Liver (tissue), 7 donors: ENCODE measurements at regions not wholly inside any gene's neighbourhood (a gene's known extent, or its start where the extent isn't known, plus 50 kb on each side); places are given as distances from the start of the nearest gene placed in this dataset.

Experiments used
- DNase-seq: peaks from one replicate; pipeline ENCODE4 v3.0.0-alpha.2; 2017; ENCODE audit warnings: low spot score
- H3K27ac ChIP-seq, 2 donors: one replicate each; pipeline ENCODE4 v1.7.0; 2013; ENCODE audit warnings: inconsistent platforms in 2 of 2, low read length in 2 of 2, control low read depth in 1 of 2, low read depth in 1 of 2, mild to moderate bottlenecking in 1 of 2
- H3K27me3 ChIP-seq, 4 donors: one replicate each; pipeline versions ENCODE4 v1.6.1 to v1.7.0; 2013; ENCODE audit warnings: low read length in 3 of 4, inconsistent platforms in 1 of 4, mild to moderate bottlenecking in 1 of 4, moderate library complexity in 1 of 4; ENCODE audit not compliant: control insufficient read depth in 4 of 4, insufficient read depth in 4 of 4
- H3K36me3 ChIP-seq, 4 donors: one replicate each; pipeline versions ENCODE4 v1.6.1 to v1.7.0; 2013; ENCODE audit warnings: low read length in 3 of 4, mild to moderate bottlenecking in 3 of 4, low read depth in 1 of 4, moderate library complexity in 1 of 4; ENCODE audit not compliant: control insufficient read depth in 4 of 4, insufficient read depth in 3 of 4
- H3K4me1 ChIP-seq, 4 donors: one replicate each; pipeline versions ENCODE4 v1.6.1 to v1.7.0; 2013; ENCODE audit warnings: low read length in 3 of 4, mild to moderate bottlenecking in 3 of 4, moderate library complexity in 1 of 4; ENCODE audit not compliant: control insufficient read depth in 4 of 4, insufficient read depth in 4 of 4
- H3K4me3 ChIP-seq, 3 donors: one replicate each; pipeline versions ENCODE4 v1.6.1 to v1.7.0; 2013; ENCODE audit warnings: low read length in 3 of 3, control low read depth in 1 of 3, low read depth in 1 of 3, mild to moderate bottlenecking in 1 of 3
- H3K9ac ChIP-seq, 2 donors: one replicate each; pipeline ENCODE4 v1.7.0; 2013; ENCODE audit warnings: low read length in 2 of 2, mild to moderate bottlenecking in 2 of 2, moderate library complexity in 2 of 2, control low read depth in 1 of 2, low read depth in 1 of 2
- H3K9me3 ChIP-seq, 4 donors: one replicate each; pipeline versions ENCODE4 v1.6.1 to v1.7.0; 2013; ENCODE audit warnings: low read length in 3 of 4; ENCODE audit not compliant: control insufficient read depth in 4 of 4
- EGR1 ChIP-seq, 2 donors: IDR thresholded peaks; 2 replicates each; pipeline ENCODE4 v1.6.1; 2016 to 2018; ENCODE audit warnings: antibody characterized with exemption in 2 of 2, low read depth in 2 of 2
- FOXA1 ChIP-seq: IDR thresholded peaks from 2 replicates; pipeline ENCODE4 v1.6.1; 2016; ENCODE audit warnings: antibody characterized with exemption
- FOXA2 ChIP-seq: IDR thresholded peaks from 2 replicates; pipeline ENCODE4 v1.6.1; 2016; ENCODE audit warnings: antibody characterized with exemption
- GABPA ChIP-seq, 2 donors: IDR thresholded peaks in 1 of 2; conservative IDR thresholded peaks in 1 of 2; 2 replicates each; pipeline ENCODE4 v1.6.1; 2016; ENCODE audit warnings: antibody characterized with exemption in 2 of 2, mild to moderate bottlenecking in 1 of 2, moderate library complexity in 1 of 2
- HNF4A ChIP-seq, 2 donors: conservative IDR thresholded peaks; 2 replicates each; pipeline ENCODE4 v1.6.1; 2016; ENCODE audit warnings: antibody characterized with exemption in 2 of 2, mild to moderate bottlenecking in 2 of 2
- HNF4G ChIP-seq: IDR thresholded peaks from 2 replicates; pipeline ENCODE4 v1.6.1; 2016; ENCODE audit warnings: antibody characterized with exemption
- JUND ChIP-seq, 2 donors: IDR thresholded peaks; 2 replicates each; pipeline ENCODE4 v1.6.1; 2016; ENCODE audit warnings: antibody characterized with exemption in 2 of 2
- NR2F2 ChIP-seq: IDR thresholded peaks from 2 replicates; pipeline ENCODE4 v1.6.1; 2016; ENCODE audit warnings: antibody characterized with exemption
- RAD21 ChIP-seq, 2 donors: IDR thresholded peaks; 2 replicates each; pipeline ENCODE4 v1.6.1; 2016; ENCODE audit warnings: antibody characterized with exemption in 2 of 2, mild to moderate bottlenecking in 2 of 2
- RXRA ChIP-seq, 2 donors: IDR thresholded peaks; 2 replicates each; pipeline ENCODE4 v1.6.1; 2017 to 2018; ENCODE audit warnings: antibody characterized with exemption in 2 of 2, mild to moderate bottlenecking in 1 of 2
- SP1 ChIP-seq: IDR thresholded peaks from 2 replicates; pipeline ENCODE4 v1.6.1; 2018; ENCODE audit warnings: antibody characterized with exemption, mild to moderate bottlenecking
- TAF1 ChIP-seq: conservative IDR thresholded peaks from 2 replicates; pipeline ENCODE4 v1.6.1; 2016; ENCODE audit warnings: antibody characterized with exemption, mild to moderate bottlenecking
- YY1 ChIP-seq: IDR thresholded peaks from 2 replicates; pipeline ENCODE4 v1.6.1; 2016; ENCODE audit warnings: antibody characterized with exemption, mild to moderate bottlenecking
- WGBS: extraction: QIAGEN DNeasy Blood & Tissue Kit; methylation state at CpG from one replicate; pipeline ENCODE4 v1.1.7; 2013; 5-methylcytosine and 5-hydroxymethylcytosine counted together
- TF ChIP-seq, protein P1 (sequence below): IDR thresholded peaks from 2 replicates; pipeline ENCODE4 v1.6.1; 2016; ENCODE audit warnings: antibody characterized with exemption
- TF ChIP-seq, protein P2 (sequence below): IDR thresholded peaks from 2 replicates; pipeline ENCODE4 v1.6.1; 2016; ENCODE audit warnings: antibody characterized with exemption
- TF ChIP-seq, protein P3 (sequence below): IDR thresholded peaks from 2 replicates; pipeline ENCODE4 v1.6.1; 2016; ENCODE audit warnings: antibody characterized with exemption
- TF ChIP-seq, protein P4 (sequence below): IDR thresholded peaks from 2 replicates; pipeline ENCODE4 v1.6.1; 2016; ENCODE audit warnings: antibody characterized with exemption, mild to moderate bottlenecking
- donor health status: healthy.
- donor health status: healthy.
- donor health status: healthy.
- donor health status: healthy.

DNA sequence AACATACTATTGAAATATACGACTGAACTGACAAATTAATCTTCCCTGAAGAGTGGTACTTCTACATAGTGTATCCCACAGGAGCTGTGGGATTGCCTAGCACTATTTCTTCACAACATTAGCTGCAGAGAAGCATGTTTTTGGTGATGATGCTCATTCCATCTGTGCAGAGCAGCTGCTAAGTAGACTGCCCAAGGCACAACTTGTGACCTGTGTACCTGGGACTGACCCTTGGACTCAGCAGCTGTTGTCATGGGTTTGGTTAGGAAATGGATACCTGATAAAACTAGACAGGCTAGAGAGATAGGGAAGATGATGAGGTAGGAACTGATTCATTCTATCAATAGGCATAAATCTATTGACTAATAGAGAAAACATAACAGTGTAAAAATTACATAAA, 1204.0 kb downstream of the DSC3 start:
- Histone ChIP-seq H3K9ac (no peak overlapping the region), H3K27ac (no peak overlapping the region), H3K36me3 (no peaks in the 10 kb centered on the region), H3K9me3 (no peaks in the 10 kb centered on the region), H3K4me3 (no peak overlapping the region), H3K4me1 (no peaks in the 10 kb centered on the region), H3K27me3 (no peaks in the 10 kb centered on the region)
- no peak for DNase-seq
- TF ChIP-seq HNF4A (conservative IDR thresholded peaks at IDR 0.05) (peak; percentile 30 to 47), FOXA1 (no peak)
- WGBS: 75% methylated on average over 1 of the region's 1 CpG

DNA sequence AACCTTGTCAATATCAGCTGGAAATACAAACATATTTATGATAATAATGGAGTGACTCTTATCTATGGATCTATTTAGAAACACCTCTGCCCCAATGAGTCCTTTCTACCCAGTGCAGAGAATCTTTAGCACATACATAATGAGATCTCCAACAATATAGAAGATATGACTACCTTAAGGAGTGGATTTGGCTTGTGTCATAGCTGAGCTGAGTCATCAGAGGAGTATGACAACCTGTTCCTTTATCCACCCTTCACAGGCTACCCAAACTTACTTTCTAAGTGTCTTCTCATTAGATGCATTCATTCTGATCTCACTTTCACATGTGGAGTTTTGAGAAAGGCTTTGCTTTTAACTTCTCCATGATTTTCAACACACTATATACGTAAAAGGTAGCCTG, 1218.9 kb downstream of the DSC3 start:
- Histone ChIP-seq H3K9me3 (no peaks in the 10 kb centered on the region), H3K4me3 (no peak overlapping the region), H3K27ac (no peak overlapping the region), H3K9ac (no peak overlapping the region), H3K36me3 (no peaks in the 10 kb centered on the region), H3K4me1 (no peaks in the 10 kb centered on the region), H3K27me3 (no peaks in the 10 kb centered on the region)
- no peak for DNase-seq
- WGBS: 83% methylated on average over 1 of the region's 1 CpG
- TF ChIP-seq RAD21 (IDR thresholded peaks at IDR 0.05): no peak
- no peak for TF ChIP-seq EGR1 (IDR thresholded peaks at IDR 0.05; ENCODE audit: low read depth in 2 of 2)
- TF ChIP-seq FOXA2: no peak
- no peak for TF ChIP-seq YY1
- no peak for TF ChIP-seq NR2F2
- no peak for TF ChIP-seq SP1
- TF ChIP-seq, protein P1, sequence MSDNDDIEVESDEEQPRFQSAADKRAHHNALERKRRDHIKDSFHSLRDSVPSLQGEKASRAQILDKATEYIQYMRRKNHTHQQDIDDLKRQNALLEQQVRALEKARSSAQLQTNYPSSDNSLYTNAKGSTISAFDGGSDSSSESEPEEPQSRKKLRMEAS: no peak
- no peak for TF ChIP-seq GABPA (IDR thresholded peaks at IDR 0.05 in 1 of 2, conservative IDR thresholded peaks at IDR 0.05 in 1 of 2)
- TF ChIP-seq, protein P2, sequence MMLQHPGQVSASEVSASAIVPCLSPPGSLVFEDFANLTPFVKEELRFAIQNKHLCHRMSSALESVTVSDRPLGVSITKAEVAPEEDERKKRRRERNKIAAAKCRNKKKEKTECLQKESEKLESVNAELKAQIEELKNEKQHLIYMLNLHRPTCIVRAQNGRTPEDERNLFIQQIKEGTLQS: no peak
- TF ChIP-seq JUND (IDR thresholded peaks at IDR 0.05): no peak

DNA sequence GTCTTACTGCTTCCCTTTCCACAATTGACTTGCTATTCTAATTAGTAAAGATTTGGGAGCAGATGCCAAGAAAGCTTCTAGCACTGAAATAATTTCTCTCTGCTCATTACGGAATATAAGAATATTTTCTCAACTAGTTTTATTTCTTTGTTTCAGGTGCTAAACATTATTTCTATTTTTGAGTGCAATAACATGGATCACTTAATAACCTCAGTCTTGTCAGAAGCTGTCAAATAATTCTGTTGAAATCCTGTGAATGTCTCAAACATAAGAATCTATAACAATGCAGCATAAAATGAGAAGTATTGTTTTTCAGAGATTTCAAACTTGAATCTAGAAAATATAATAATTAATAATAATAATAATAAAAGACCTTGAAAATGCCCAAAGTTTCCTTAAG, 1221.0 kb downstream of the DSC3 start:
- 80% methylated on average over 1 of the region's 1 CpG for WGBS
- Histone ChIP-seq H3K27me3 (no peaks in the 10 kb centered on the region), H3K9ac (no peak overlapping the region), H3K36me3 (no peaks in the 10 kb centered on the region), H3K4me3 (no peak overlapping the region), H3K4me1 (no peaks in the 10 kb centered on the region), H3K9me3 (no peaks in the 10 kb centered on the region), H3K27ac (no peak overlapping the region)
- no peak for DNase-seq
- TF ChIP-seq RXRA (IDR thresholded peaks at IDR 0.05) (no peak), HNF4G (no peak), FOXA2 (no peak), GABPA (IDR thresholded peaks at IDR 0.05 in 1 of 2, conservative IDR thresholded peaks at IDR 0.05 in 1 of 2) (no peak), FOXA1 (no peak), YY1 (no peak), SP1 (no peak), EGR1 (IDR thresholded peaks at IDR 0.05; ENCODE audit: low read depth in 2 of 2) (no peak), RAD21 (IDR thresholded peaks at IDR 0.05) (no peak), TAF1 (no peak), HNF4A (conservative IDR thresholded peaks at IDR 0.05) (no peak), JUND (IDR thresholded peaks at IDR 0.05) (no peak), NR2F2 (no peak)
- TF ChIP-seq, protein P3, sequence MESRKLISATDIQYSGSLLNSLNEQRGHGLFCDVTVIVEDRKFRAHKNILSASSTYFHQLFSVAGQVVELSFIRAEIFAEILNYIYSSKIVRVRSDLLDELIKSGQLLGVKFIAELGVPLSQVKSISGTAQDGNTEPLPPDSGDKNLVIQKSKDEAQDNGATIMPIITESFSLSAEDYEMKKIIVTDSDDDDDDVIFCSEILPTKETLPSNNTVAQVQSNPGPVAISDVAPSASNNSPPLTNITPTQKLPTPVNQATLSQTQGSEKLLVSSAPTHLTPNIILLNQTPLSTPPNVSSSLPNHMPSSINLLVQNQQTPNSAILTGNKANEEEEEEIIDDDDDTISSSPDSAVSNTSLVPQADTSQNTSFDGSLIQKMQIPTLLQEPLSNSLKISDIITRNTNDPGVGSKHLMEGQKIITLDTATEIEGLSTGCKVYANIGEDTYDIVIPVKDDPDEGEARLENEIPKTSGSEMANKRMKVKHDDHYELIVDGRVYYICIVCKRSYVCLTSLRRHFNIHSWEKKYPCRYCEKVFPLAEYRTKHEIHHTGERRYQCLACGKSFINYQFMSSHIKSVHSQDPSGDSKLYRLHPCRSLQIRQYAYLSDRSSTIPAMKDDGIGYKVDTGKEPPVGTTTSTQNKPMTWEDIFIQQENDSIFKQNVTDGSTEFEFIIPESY: no peak
- TF ChIP-seq, protein P4, sequence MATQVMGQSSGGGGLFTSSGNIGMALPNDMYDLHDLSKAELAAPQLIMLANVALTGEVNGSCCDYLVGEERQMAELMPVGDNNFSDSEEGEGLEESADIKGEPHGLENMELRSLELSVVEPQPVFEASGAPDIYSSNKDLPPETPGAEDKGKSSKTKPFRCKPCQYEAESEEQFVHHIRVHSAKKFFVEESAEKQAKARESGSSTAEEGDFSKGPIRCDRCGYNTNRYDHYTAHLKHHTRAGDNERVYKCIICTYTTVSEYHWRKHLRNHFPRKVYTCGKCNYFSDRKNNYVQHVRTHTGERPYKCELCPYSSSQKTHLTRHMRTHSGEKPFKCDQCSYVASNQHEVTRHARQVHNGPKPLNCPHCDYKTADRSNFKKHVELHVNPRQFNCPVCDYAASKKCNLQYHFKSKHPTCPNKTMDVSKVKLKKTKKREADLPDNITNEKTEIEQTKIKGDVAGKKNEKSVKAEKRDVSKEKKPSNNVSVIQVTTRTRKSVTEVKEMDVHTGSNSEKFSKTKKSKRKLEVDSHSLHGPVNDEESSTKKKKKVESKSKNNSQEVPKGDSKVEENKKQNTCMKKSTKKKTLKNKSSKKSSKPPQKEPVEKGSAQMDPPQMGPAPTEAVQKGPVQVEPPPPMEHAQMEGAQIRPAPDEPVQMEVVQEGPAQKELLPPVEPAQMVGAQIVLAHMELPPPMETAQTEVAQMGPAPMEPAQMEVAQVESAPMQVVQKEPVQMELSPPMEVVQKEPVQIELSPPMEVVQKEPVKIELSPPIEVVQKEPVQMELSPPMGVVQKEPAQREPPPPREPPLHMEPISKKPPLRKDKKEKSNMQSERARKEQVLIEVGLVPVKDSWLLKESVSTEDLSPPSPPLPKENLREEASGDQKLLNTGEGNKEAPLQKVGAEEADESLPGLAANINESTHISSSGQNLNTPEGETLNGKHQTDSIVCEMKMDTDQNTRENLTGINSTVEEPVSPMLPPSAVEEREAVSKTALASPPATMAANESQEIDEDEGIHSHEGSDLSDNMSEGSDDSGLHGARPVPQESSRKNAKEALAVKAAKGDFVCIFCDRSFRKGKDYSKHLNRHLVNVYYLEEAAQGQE: no peak
- TF ChIP-seq, protein P2: no peak
